ENCODE measurements at regions not wholly inside any gene's neighbourhood (a gene's known extent, or its start where the extent isn't known, plus 50 kb on each side); places are given as distances from the start of the nearest gene placed in this dataset.

GRCh38 chr14:79965896-79966295 is 245.4 kb downstream of the DIO2 start:
- Histone ChIP-seq H3K23me2 (ENCODE audit: insufficient read length, low read depth, low read length, poor library complexity, severe bottlenecking) (no peaks in the 10 kb centered on the region), H3K27me3 (ENCODE audit: insufficient read depth, low read length) (no peaks in the 10 kb centered on the region), H3K18ac (ENCODE audit: insufficient read length, low read depth, low read length) (no peak overlapping the region), H4K8ac (replicated peaks; ENCODE audit: insufficient read length, low read depth, low read length) (no peak overlapping the region), H3K23ac (ENCODE audit: insufficient read length, low read depth, low read length) (no peak overlapping the region), H2AK5ac (ENCODE audit: insufficient read length, low read length) (no peak overlapping the region), H4K5ac (ENCODE audit: insufficient read length, low read depth, low read length) (no peak overlapping the region), H2AFZ (ENCODE audit: low read length) (no peak overlapping the region), H3T11ph (ENCODE audit: low read length) (no peak overlapping the region), H2BK15ac (ENCODE audit: low read depth, low read length) (no peak overlapping the region), H3K56ac (ENCODE audit: insufficient read length, low read depth, low read length) (no peak overlapping the region), H2BK5ac (ENCODE audit: insufficient read length, low read length) (no peak overlapping the region), H2BK20ac (ENCODE audit: low read depth, low read length, poor library complexity, severe bottlenecking) (no peak overlapping the region), H4K20me1 (ENCODE audit: control insufficient read depth, insufficient read depth, insufficient read length) (no peaks in the 10 kb centered on the region), H3K9ac (ENCODE audit: extremely low read depth, insufficient read length, low read length) (no peak overlapping the region), H3K14ac (ENCODE audit: insufficient read depth, low read length) (no peak overlapping the region), H3K4ac (ENCODE audit: low read depth, low read length) (no peak overlapping the region), H3K9me3 (ENCODE audit: control insufficient read depth, low read depth, low read length) (no peaks in the 10 kb centered on the region), H3K4me2 (ENCODE audit: insufficient read depth, insufficient read length, low read length) (no peak overlapping the region), H3K79me2 (ENCODE audit: insufficient read depth, low read length) (no peaks in the 10 kb centered on the region), H3K27ac (ENCODE audit: insufficient read length, low read depth, low read length) (no peak overlapping the region), H2BK12ac (ENCODE audit: insufficient read length, low read depth, low read length) (no peak overlapping the region), H3K4me1 (ENCODE audit: insufficient read depth, low read length) (no peaks in the 10 kb centered on the region), H4K91ac (ENCODE audit: insufficient read length, low read depth, low read length) (no peak overlapping the region), H2BK120ac (ENCODE audit: low read depth, low read length, poor library complexity, severe bottlenecking) (no peak overlapping the region), H3K79me1 (ENCODE audit: insufficient read depth, low read depth, low read length, poor library complexity, severe bottlenecking) (no peaks in the 10 kb centered on the region)
- Mint-ChIP-seq H3K27ac (no peak overlapping the region; a peak in 1 of 7 replicates), H3K4me3 (no peak overlapping the region), H3K36me3 (ENCODE audit: insufficient read depth in 1 of 3, low read depth in 3 of 3) (peaks cover 0 to 6% (median 0%) of the 10 kb centered on the region in 3 experiments; a peak in 2 of 7 replicates), H3K27me3 (ENCODE audit: low read depth) (peaks cover 1% of the 10 kb centered on the region; the same call in 1 of the 2 replicates), H3K9me3 (no peaks in the 10 kb centered on the region), H3K4me1 (no peaks in the 10 kb centered on the region)
- no CpG with 5 or more reads among the region's 2 CpGs for WGBS (ENCODE audit: extremely low coverage, insufficient read length, low lambda C conversion rate)
- no peak for TF ChIP-seq CTCF (conservative IDR thresholded peaks at IDR 0.05)
- no peak for DNase-seq

Measured in H9 (cell line).